GM12878 (cell line): ENCODE measurements at regions not wholly inside any gene's neighbourhood (a gene's known extent, or its start where the extent isn't known, plus 50 kb on each side); places are given as distances from the start of the nearest gene placed in this dataset.

ENCODE experiments used
- ATAC-seq: fragments of 200-7000 bp; cut with Tn5 transposase; 3 replicates; pipeline ENCODE4 v1.9.1; 2020; ENCODE audit warnings: mild to moderate bottlenecking, moderate library complexity
- BruUV-seq: library from RNA; stranded (reverse); fragments of 400-500 nt; replicated peaks from 2 replicates; lab custom pipeline; 2021; lab: Mats Ljungman, UMichigan
- CTCF ChIA-PET: fragments of 300-600 bp; sonication (Branson Sonifier 250); formaldehyde crosslinking; extraction: SDS; loops from one replicate; lab custom pipeline; 2021; ENCODE audit warnings: inconsistent platforms; lab: Yijun Ruan, JAX
- POLR2A ChIA-PET: fragments of 350-600 bp; formaldehyde crosslinking; extraction: SDS; loops from one replicate; lab custom pipeline; 2021; ENCODE audit warnings: inconsistent platforms; lab: Charles Lee
- RAD21 ChIA-PET: fragments of 300-600 bp; sonication (Branson Sonifier 250); formaldehyde crosslinking; loops from one replicate; lab custom pipeline; 2023; ENCODE audit warnings: antibody characterized with exemption; ENCODE audit not compliant: unreplicated experiment; lab: Charles Lee
- SMC1A ChIA-PET: fragments of 300-600 bp; sonication (Branson Sonifier 250); formaldehyde crosslinking; loops from one replicate; lab custom pipeline; 2023; ENCODE audit not compliant: unreplicated experiment, uncharacterized antibody; lab: Charles Lee
- DNase-seq: peaks from one replicate; pipeline ENCODE4 v3.0.0-alpha.2; 2011; ENCODE audit warnings: low read depth, low spot score
- FAIRE-seq: peaks from 3 replicates; lab custom pipeline; 2011; peaks lifted over from hg19 to GRCh38; lab: Jason Lieb, UNC
- H2AFZ ChIP-seq: 2 replicates; pipeline ENCODE4 v1.6.0; 2011; ENCODE audit warnings: low read depth, low read length, control low read depth; ENCODE audit not compliant: control insufficient read depth
- H3K27ac ChIP-seq: 2 replicates; pipeline ENCODE4 v1.5.1; 2011; ENCODE audit warnings: control low read depth; ENCODE audit not compliant: control insufficient read depth, insufficient read depth
- H3K27me3 ChIP-seq, 2 experiments: replicated peaks in 1 of 2; 2 replicates each; pipeline versions ENCODE4 v1.6.0 to v1.6.1; 2011; ENCODE audit warnings: low read length in 1 of 2; ENCODE audit not compliant: control insufficient read depth in 2 of 2, insufficient read depth in 2 of 2
- H3K36me3 ChIP-seq, 2 experiments: 2 replicates each; pipeline ENCODE4 v1.5.1; 2011; ENCODE audit warnings: low read length in 1 of 2; ENCODE audit not compliant: control insufficient read depth in 2 of 2, insufficient read depth in 2 of 2
- H3K4me1 ChIP-seq: 2 replicates; pipeline ENCODE4 v1.6.1; 2011; ENCODE audit warnings: mild to moderate bottlenecking, low read length, moderate library complexity, mixed read lengths; ENCODE audit not compliant: control insufficient read depth, insufficient read depth
- H3K4me2 ChIP-seq: 2 replicates; pipeline ENCODE4 v1.6.0; 2011; ENCODE audit warnings: control low read depth; ENCODE audit not compliant: control insufficient read depth, insufficient read depth
- H3K4me3 ChIP-seq: fragments of 200-600 bp; sonication (generic); 2 replicates; pipeline ENCODE4 v1.5.1; 2016
- H3K79me2 ChIP-seq: 2 replicates; pipeline ENCODE4 v1.6.0; 2011; ENCODE audit warnings: low read length; ENCODE audit not compliant: control insufficient read depth, insufficient read depth
- H3K9ac ChIP-seq: 2 replicates; pipeline ENCODE4 v1.8.0; 2011; ENCODE audit warnings: low read length, control low read depth, mixed read lengths; ENCODE audit not compliant: control insufficient read depth, insufficient read depth
- H3K9me3 ChIP-seq: replicated peaks from 3 replicates; pipeline ENCODE4 v1.5.1; 2011; ENCODE audit warnings: mild to moderate bottlenecking, low read length; ENCODE audit not compliant: control insufficient read depth, insufficient read depth
- H4K20me1 ChIP-seq: 2 replicates; pipeline ENCODE4 v1.6.0; 2011; ENCODE audit not compliant: control insufficient read depth, insufficient read depth
- BCLAF1 ChIP-seq: fragments of 450-650 bp; IDR thresholded peaks from 2 replicates; pipeline ENCODE4 v1.6.1; 2017; ENCODE audit warnings: antibody characterized with exemption, mild to moderate bottlenecking, moderate library complexity
- CHD1 ChIP-seq: IDR thresholded peaks from 2 replicates; pipeline ENCODE4 v1.6.1; 2012; ENCODE audit warnings: low read depth, low read length, improper control_type of control experiment
- IKZF2 ChIP-seq, 2 experiments: fragments of 450-650 bp; IDR thresholded peaks; 2 replicates each; pipeline ENCODE4 v1.6.1; 2017; ENCODE audit warnings: mild to moderate bottlenecking in 2 of 2, moderate library complexity in 2 of 2
- SMAD5 ChIP-seq: IDR thresholded peaks from 2 replicates; pipeline ENCODE4 v1.6.1; 2016; ENCODE audit warnings: antibody characterized with exemption, low read depth
- YBX1 ChIP-seq: fragments of 450-650 bp; IDR thresholded peaks from 2 replicates; pipeline ENCODE4 v1.6.1; 2016; ENCODE audit warnings: antibody characterized with exemption
- WGBS: methylation state at CpG from one replicate; pipeline ENCODE4 v1.1.6; 2016; ENCODE audit warnings: low lambda C conversion rate; ENCODE audit not compliant: insufficient replicate concordance, insufficient coverage; ENCODE audit errors: missing lambda C conversion rate; 5-methylcytosine and 5-hydroxymethylcytosine counted together
- in situ Hi-C: fragments of 300-500 bp; cut with MboI; formaldehyde crosslinking; loops from 9 replicates; pipeline ENCODE4 v1.14.3; 2018; ENCODE audit warnings: mixed read lengths
- intact Hi-C: fragments of 100-400 bp; cut with micrococcal nuclease; formaldehyde crosslinking; loops from one replicate; pipeline ENCODE4 v1.14.2; 2022; ENCODE audit not compliant: unreplicated experiment

- TF ChIP-seq BCLAF1, result no peak
- TF ChIP-seq IKZF2 (IDR thresholded peaks at IDR 0.05), result no peak
- TF ChIP-seq SMAD5, result no peak
Observed at GRCh38 chr1:178576841-178577240, 63.9 kb downstream of the TEX35 start (continued).

GRCh38 chr1:178577882-178578281 is 65.0 kb downstream of the TEX35 start:
- Histone ChIP-seq H3K27ac (no peak overlapping the region), H3K79me2 (no peaks in the 10 kb centered on the region), H3K9me3 (no peaks in the 10 kb centered on the region), H3K4me2 (peak overlapping the region; percentile 42), H3K4me3 (no peak overlapping the region), H3K4me1 (peaks cover 82% of the 10 kb centered on the region), H3K9ac (no peak overlapping the region; the same call in 1 of the 2 replicates), H4K20me1 (no peaks in the 10 kb centered on the region), H2AFZ (no peak overlapping the region), H3K27me3 (no peaks in the 10 kb centered on the region)
- ChIA-PET SMC1A (interaction anchor here (3.2 to 8.9 kb wide), 3 partner anchors 9 to 24 kb away, joined by 13 to 77 read pairs (median 13); no protein-coding TSS in a partner anchor), RAD21 (interaction anchor here (0.6 to 1.6 kb wide), 4 partner anchors 30 to 176 kb away, joined by 3 to 4 read pairs (median 3); no protein-coding TSS in a partner anchor), CTCF (interaction anchor here (0.7 to 1.4 kb wide), 3 partner anchors 9 to 65 kb away, joined by 3 read pairs; no protein-coding TSS in a partner anchor), POLR2A (interaction anchor here (0.6 to 0.9 kb wide), 2 partner anchors 16 to 34 kb away, joined by 3 to 4 read pairs; no protein-coding TSS in a partner anchor)
- WGBS, result 34% methylated on average over 4 of the region's 4 CpGs
- in situ Hi-C loops (no loop called here), intact Hi-C loops (no loop called here)
- BruUV-seq, result no TSS peak
- no peak for ATAC-seq
- no peak for FAIRE-seq
- DNase-seq, result no peak
- TF ChIP-seq CHD1, result no peak
- no peak for TF ChIP-seq YBX1
- TF ChIP-seq, all 136 proteins: peak for 0
- H3K36me3 ChIP-seq, result no peaks in the 10 kb centered on the region
